ENCODE measurements at regions not wholly inside any gene's neighbourhood (a gene's known extent, or its start where the extent isn't known, plus 50 kb on each side); places are given as distances from the start of the nearest gene placed in this dataset.

- no peak overlapping the region for H3K4me3 ChIP-seq (ENCODE audit: low read length in 3 of 3)
- H3K9ac ChIP-seq (ENCODE audit: low read depth in 1 of 3, low read length in 3 of 3), result no peak overlapping the region
- H3K4me1 ChIP-seq (ENCODE audit: control insufficient read depth in 3 of 3, insufficient read depth in 3 of 3, low read length in 3 of 3), result no peaks in the 10 kb centered on the region
- no peaks in the 10 kb centered on the region for H3K36me3 ChIP-seq (ENCODE audit: control insufficient read depth in 3 of 3, insufficient read depth in 3 of 3, low read length in 3 of 3)
- H3K9me3 ChIP-seq (ENCODE audit: control insufficient read depth in 3 of 3, low read length in 3 of 3), result no peaks in the 10 kb centered on the region
- H3K27ac ChIP-seq (ENCODE audit: low read depth, low read length), result no peak overlapping the region
- no peaks in the 10 kb centered on the region for H3K27me3 ChIP-seq (ENCODE audit: control insufficient read depth in 3 of 3, insufficient read depth in 3 of 3, low read length in 3 of 3)
Measured at GRCh38 chr5:162466011-162466410, 398.4 kb downstream of the GABRG2 start.

- no peaks in the 10 kb centered on the region for H3K27me3 ChIP-seq (ENCODE audit: control insufficient read depth in 3 of 3, insufficient read depth in 3 of 3, low read length in 3 of 3)
- peaks cover 0 to 3% (median 0%) of the 10 kb centered on the region in 3 donors for H3K9me3 ChIP-seq (ENCODE audit: control insufficient read depth in 3 of 3, low read length in 3 of 3)
- no peak overlapping the region for H3K4me3 ChIP-seq (ENCODE audit: low read length in 3 of 3)
- no peak overlapping the region for H3K9ac ChIP-seq (ENCODE audit: low read depth in 1 of 3, low read length in 3 of 3)
- no peaks in the 10 kb centered on the region for H3K4me1 ChIP-seq (ENCODE audit: control insufficient read depth in 3 of 3, insufficient read depth in 3 of 3, low read length in 3 of 3)
- no peak overlapping the region for H3K27ac ChIP-seq (ENCODE audit: low read depth, low read length)
- H3K36me3 ChIP-seq (ENCODE audit: control insufficient read depth in 3 of 3, insufficient read depth in 3 of 3, low read length in 3 of 3), result no peaks in the 10 kb centered on the region
Measured at GRCh38 chr5:162473041-162473714, 405.6 kb downstream of the GABRG2 start.

DNA sequence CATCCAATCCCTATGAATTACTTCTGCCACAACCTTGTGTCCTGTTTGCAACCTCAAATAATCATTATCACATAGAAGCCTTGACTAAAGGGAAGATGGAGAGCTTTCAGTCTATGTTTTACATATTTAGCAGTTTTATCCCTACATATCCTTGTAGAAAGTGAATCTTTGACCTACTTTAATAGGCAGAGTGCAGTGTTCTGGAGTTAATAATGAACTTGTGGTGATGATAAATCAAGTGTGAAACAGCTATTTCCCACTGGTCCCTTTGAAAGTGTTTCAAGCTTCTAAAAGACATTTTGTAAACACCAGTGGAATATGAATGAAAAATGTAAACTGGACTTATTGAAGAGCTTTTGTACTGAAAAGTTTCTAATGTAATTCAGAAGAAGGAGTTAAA, 406.7 kb downstream of the GABRG2 start:
- H3K9ac ChIP-seq (ENCODE audit: low read depth in 1 of 3, low read length in 3 of 3), result no peak overlapping the region
- H3K4me1 ChIP-seq (ENCODE audit: control insufficient read depth in 3 of 3, insufficient read depth in 3 of 3, low read length in 3 of 3), result no peaks in the 10 kb centered on the region
- no peak overlapping the region for H3K4me3 ChIP-seq (ENCODE audit: low read length in 3 of 3)
- H3K9me3 ChIP-seq (ENCODE audit: control insufficient read depth in 3 of 3, low read length in 3 of 3), result peaks cover 0 to 3% (median 0%) of the 10 kb centered on the region in 3 donors
- H3K36me3 ChIP-seq (ENCODE audit: control insufficient read depth in 3 of 3, insufficient read depth in 3 of 3, low read length in 3 of 3), result no peaks in the 10 kb centered on the region
- no peak overlapping the region for H3K27ac ChIP-seq (ENCODE audit: low read depth, low read length)
- no peaks in the 10 kb centered on the region for H3K27me3 ChIP-seq (ENCODE audit: control insufficient read depth in 3 of 3, insufficient read depth in 3 of 3, low read length in 3 of 3)

DNA sequence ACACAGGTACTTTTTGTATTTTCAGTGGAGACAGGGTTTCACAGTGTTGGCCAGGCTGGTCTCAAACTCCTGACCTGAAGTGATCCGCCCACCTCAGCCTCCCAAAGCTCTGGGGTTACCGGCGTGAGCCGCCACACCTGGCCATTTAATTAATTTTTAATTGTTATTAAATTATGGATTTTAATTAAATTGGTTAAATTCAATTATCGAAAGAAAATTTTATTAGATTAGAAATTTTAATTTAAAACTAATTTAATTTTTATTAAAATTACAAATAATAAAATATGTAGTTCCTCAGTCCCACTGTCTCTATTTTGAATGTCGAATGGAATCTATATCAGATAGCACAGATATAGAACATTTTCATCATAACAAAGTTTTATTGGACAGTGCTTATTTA, 416.5 kb downstream of the GABRG2 start:
- Histone ChIP-seq H3K9ac (ENCODE audit: low read depth in 1 of 3, low read length in 3 of 3) (no peak overlapping the region), H3K4me1 (ENCODE audit: control insufficient read depth in 3 of 3, insufficient read depth in 3 of 3, low read length in 3 of 3) (no peaks in the 10 kb centered on the region), H3K36me3 (ENCODE audit: control insufficient read depth in 3 of 3, insufficient read depth in 3 of 3, low read length in 3 of 3) (no peaks in the 10 kb centered on the region)

DNA sequence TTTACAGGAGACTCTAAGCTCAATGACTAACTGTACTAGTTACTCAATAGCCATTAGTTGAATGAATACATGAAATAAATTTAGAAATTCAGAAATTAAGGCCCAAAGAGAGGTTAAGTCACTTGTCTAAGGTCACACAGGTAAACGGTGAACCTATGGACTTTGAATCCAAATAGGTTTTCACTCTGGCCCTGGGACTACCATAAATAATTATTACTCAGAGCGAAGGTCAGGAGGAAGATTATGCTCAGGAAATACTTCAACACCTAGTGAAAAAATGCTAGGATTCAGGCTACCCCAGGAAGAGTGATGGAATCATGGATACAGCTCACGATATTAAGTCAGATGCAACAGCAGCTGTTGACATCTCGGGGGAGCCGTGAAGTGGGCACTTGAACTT, 417.4 kb downstream of the GABRG2 start:
- H3K36me3 ChIP-seq (ENCODE audit: control insufficient read depth in 3 of 3, insufficient read depth in 3 of 3, low read length in 3 of 3), result no peaks in the 10 kb centered on the region
- no peak overlapping the region for H3K27ac ChIP-seq (ENCODE audit: low read depth, low read length)
- no peak overlapping the region for H3K9ac ChIP-seq (ENCODE audit: low read depth in 1 of 3, low read length in 3 of 3)
- no peaks in the 10 kb centered on the region for H3K4me1 ChIP-seq (ENCODE audit: control insufficient read depth in 3 of 3, insufficient read depth in 3 of 3, low read length in 3 of 3)
- no peaks in the 10 kb centered on the region for H3K27me3 ChIP-seq (ENCODE audit: control insufficient read depth in 3 of 3, insufficient read depth in 3 of 3, low read length in 3 of 3)
- no peaks in the 10 kb centered on the region for H3K9me3 ChIP-seq (ENCODE audit: control insufficient read depth in 3 of 3, low read length in 3 of 3)
- H3K4me3 ChIP-seq (ENCODE audit: low read length in 3 of 3), result no peak overlapping the region

More for the DNA sequence above, 416.5 kb downstream of the GABRG2 start:
- Histone ChIP-seq H3K27me3 (ENCODE audit: control insufficient read depth in 3 of 3, insufficient read depth in 3 of 3, low read length in 3 of 3) (no peaks in the 10 kb centered on the region), H3K4me3 (ENCODE audit: low read length in 3 of 3) (no peak overlapping the region), H3K27ac (ENCODE audit: low read depth, low read length) (no peak overlapping the region), H3K9me3 (ENCODE audit: control insufficient read depth in 3 of 3, low read length in 3 of 3) (no peaks in the 10 kb centered on the region)

DNA sequence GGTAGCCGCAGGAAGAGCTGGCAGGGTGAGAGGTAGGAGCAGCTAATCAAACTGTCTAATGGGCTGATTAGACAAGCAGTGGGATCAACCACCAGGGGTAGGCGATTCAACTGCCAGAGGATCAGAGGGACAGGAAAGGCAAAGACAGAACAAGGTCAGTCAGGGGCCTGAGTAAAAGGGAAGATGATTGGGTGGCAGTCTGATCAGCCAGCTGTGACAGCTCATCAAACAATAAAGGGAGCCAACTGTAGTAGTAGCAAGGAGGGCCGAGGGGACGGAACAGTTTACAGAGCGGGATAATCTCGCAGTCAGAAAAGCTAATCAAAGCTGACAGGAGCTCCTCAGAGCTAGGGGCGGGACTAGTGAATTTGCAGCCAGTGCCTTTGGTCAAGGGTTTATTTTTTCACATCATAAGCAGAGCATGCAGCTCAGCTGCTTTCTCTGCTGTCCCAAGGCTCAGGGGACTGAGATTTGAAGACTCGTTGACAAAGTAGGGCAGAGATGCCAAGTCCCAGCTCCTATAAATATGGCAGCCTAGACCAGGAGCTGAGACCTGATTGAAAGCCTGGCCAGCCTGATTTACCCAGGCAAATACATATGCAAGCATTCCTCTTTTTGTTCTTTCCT, 418.2 kb downstream of the GABRG2 start:
- Histone ChIP-seq H3K27ac (ENCODE audit: low read depth, low read length) (no peak overlapping the region), H3K27me3 (ENCODE audit: control insufficient read depth in 3 of 3, insufficient read depth in 3 of 3, low read length in 3 of 3) (no peaks in the 10 kb centered on the region)

GRCh38 chr5:162487528-162488525, 420.3 kb downstream of the GABRG2 start:
- no peak overlapping the region for H3K27ac ChIP-seq (ENCODE audit: low read depth, low read length)
- no peaks in the 10 kb centered on the region for H3K4me1 ChIP-seq (ENCODE audit: control insufficient read depth in 3 of 3, insufficient read depth in 3 of 3, low read length in 3 of 3)
- no peaks in the 10 kb centered on the region for H3K27me3 ChIP-seq (ENCODE audit: control insufficient read depth in 3 of 3, insufficient read depth in 3 of 3, low read length in 3 of 3)
- H3K9me3 ChIP-seq (ENCODE audit: control insufficient read depth in 3 of 3, low read length in 3 of 3), result no peaks in the 10 kb centered on the region
- H3K36me3 ChIP-seq (ENCODE audit: control insufficient read depth in 3 of 3, insufficient read depth in 3 of 3, low read length in 3 of 3), result no peaks in the 10 kb centered on the region
- H3K4me3 ChIP-seq (ENCODE audit: low read length in 3 of 3), result no peak overlapping the region
- H3K9ac ChIP-seq (ENCODE audit: low read depth in 1 of 3, low read length in 3 of 3), result no peak overlapping the region

More for the DNA sequence above, 418.2 kb downstream of the GABRG2 start:
- Histone ChIP-seq H3K36me3 (ENCODE audit: control insufficient read depth in 3 of 3, insufficient read depth in 3 of 3, low read length in 3 of 3) (no peaks in the 10 kb centered on the region), H3K9me3 (ENCODE audit: control insufficient read depth in 3 of 3, low read length in 3 of 3) (no peaks in the 10 kb centered on the region), H3K4me1 (ENCODE audit: control insufficient read depth in 3 of 3, insufficient read depth in 3 of 3, low read length in 3 of 3) (no peaks in the 10 kb centered on the region), H3K9ac (ENCODE audit: low read depth in 1 of 3, low read length in 3 of 3) (no peak overlapping the region), H3K4me3 (ENCODE audit: low read length in 3 of 3) (no peak overlapping the region)

- Histone ChIP-seq H3K27ac (ENCODE audit: low read depth, low read length) (no peak overlapping the region), H3K27me3 (ENCODE audit: control insufficient read depth in 3 of 3, insufficient read depth in 3 of 3, low read length in 3 of 3) (no peaks in the 10 kb centered on the region), H3K4me1 (ENCODE audit: control insufficient read depth in 3 of 3, insufficient read depth in 3 of 3, low read length in 3 of 3) (no peaks in the 10 kb centered on the region), H3K9ac (ENCODE audit: low read depth in 1 of 3, low read length in 3 of 3) (no peak overlapping the region), H3K36me3 (ENCODE audit: control insufficient read depth in 3 of 3, insufficient read depth in 3 of 3, low read length in 3 of 3) (no peaks in the 10 kb centered on the region), H3K9me3 (ENCODE audit: control insufficient read depth in 3 of 3, low read length in 3 of 3) (no peaks in the 10 kb centered on the region), H3K4me3 (ENCODE audit: low read length in 3 of 3) (no peak overlapping the region)
Measured at GRCh38 chr5:162496100-162496808, 428.7 kb downstream of the GABRG2 start.

DNA sequence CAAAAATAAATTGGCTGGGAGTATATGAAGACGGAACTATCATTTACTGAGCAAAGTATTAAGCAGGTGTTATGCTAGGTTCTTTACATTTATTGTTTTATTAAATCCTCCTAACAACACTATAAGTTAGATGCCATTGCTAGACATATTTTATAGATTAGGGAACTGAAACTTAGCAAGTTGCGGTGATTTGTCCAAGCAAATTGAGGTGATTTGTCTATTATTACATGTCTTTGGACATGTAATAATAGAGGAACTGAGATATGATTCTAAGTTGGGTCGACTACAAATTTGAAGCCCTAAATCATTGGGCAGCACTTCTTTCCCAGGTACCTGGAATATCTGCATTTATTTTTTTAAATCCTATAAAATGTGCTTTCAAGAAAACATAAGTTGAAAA, 429.9 kb downstream of the GABRG2 start:
- no peaks in the 10 kb centered on the region for H3K9me3 ChIP-seq (ENCODE audit: control insufficient read depth in 3 of 3, low read length in 3 of 3)
- H3K27me3 ChIP-seq (ENCODE audit: control insufficient read depth in 3 of 3, insufficient read depth in 3 of 3, low read length in 3 of 3), result no peaks in the 10 kb centered on the region
- H3K4me3 ChIP-seq (ENCODE audit: low read length in 3 of 3), result no peak overlapping the region
- H3K27ac ChIP-seq (ENCODE audit: low read depth, low read length), result no peak overlapping the region
- H3K9ac ChIP-seq (ENCODE audit: low read depth in 1 of 3, low read length in 3 of 3), result no peak overlapping the region
- no peaks in the 10 kb centered on the region for H3K36me3 ChIP-seq (ENCODE audit: control insufficient read depth in 3 of 3, insufficient read depth in 3 of 3, low read length in 3 of 3)
- no peaks in the 10 kb centered on the region for H3K4me1 ChIP-seq (ENCODE audit: control insufficient read depth in 3 of 3, insufficient read depth in 3 of 3, low read length in 3 of 3)
